Osteocyte (in vitro differentiated cells): ENCODE measurements at regions not wholly inside any gene's neighbourhood (a gene's known extent, or its start where the extent isn't known, plus 50 kb on each side); places are given as distances from the start of the nearest gene placed in this dataset.

Experiments used
- DNase-seq: peaks from one replicate; pipeline ENCODE4 v3.0.0; 2021; ENCODE audit warnings: mixed read lengths; ENCODE audit not compliant: unreplicated experiment; ENCODE audit errors: extremely low spot score
- H3K27ac Mint-ChIP-seq: one replicate; pipeline ENCODE4 v1.8.0; 2021; ENCODE audit warnings: mild to moderate bottlenecking, mixed read lengths; ENCODE audit not compliant: unreplicated experiment
- H3K27me3 Mint-ChIP-seq: one replicate; pipeline ENCODE4 v1.8.0; 2021; ENCODE audit warnings: mixed read lengths; ENCODE audit not compliant: unreplicated experiment
- H3K36me3 Mint-ChIP-seq: one replicate; pipeline ENCODE4 v1.8.0; 2021; ENCODE audit warnings: mixed read lengths; ENCODE audit not compliant: unreplicated experiment
- H3K4me1 Mint-ChIP-seq: one replicate; pipeline ENCODE4 v1.8.0; 2021; ENCODE audit warnings: mixed read lengths; ENCODE audit not compliant: unreplicated experiment
- H3K4me3 Mint-ChIP-seq: one replicate; pipeline ENCODE4 v1.8.0; 2021; ENCODE audit warnings: mild to moderate bottlenecking, moderate library complexity, mixed read lengths; ENCODE audit not compliant: unreplicated experiment
- H3K9me3 Mint-ChIP-seq: one replicate; pipeline ENCODE4 v1.8.0; 2021; ENCODE audit warnings: mixed read lengths; ENCODE audit not compliant: unreplicated experiment
- CTCF ChIP-seq: fragments of 200-600 bp; sonication (generic); IDR thresholded peaks from 2 replicates; pipeline ENCODE4 v1.5.0; 2021; ENCODE audit warnings: antibody characterized with exemption, mild to moderate bottlenecking, moderate library complexity

DNA sequence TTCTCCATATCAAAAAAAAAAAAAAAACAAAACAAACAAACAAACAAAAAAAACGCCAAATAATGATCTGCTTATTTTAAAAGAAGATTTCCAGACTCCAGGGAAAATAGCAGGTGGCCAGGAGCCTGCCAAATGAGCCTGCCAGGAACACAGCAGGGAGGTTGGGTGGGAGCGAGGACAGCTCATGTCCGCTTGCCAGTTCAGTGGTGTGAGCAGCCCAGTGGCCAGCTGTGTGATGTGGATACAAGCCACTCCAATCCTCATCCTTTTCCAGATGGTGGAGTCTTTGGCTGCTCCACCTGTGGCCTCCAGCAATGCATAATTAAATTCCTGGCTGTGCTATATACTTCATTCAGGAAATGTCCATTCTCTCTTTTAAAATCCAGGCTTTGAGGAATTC is 1025.1 kb upstream of the C9orf72 start:
- TF ChIP-seq CTCF, result no peak
- H3K27me3 Mint-ChIP-seq, result no peaks in the 10 kb centered on the region
- DNase-seq, result no peak
- no peaks in the 10 kb centered on the region for H3K36me3 Mint-ChIP-seq
- peaks cover 1% of the 10 kb centered on the region for H3K9me3 Mint-ChIP-seq
- no peak overlapping the region for H3K4me3 Mint-ChIP-seq
- H3K4me1 Mint-ChIP-seq, result no peaks in the 10 kb centered on the region
- H3K27ac Mint-ChIP-seq, result no peak overlapping the region

DNA sequence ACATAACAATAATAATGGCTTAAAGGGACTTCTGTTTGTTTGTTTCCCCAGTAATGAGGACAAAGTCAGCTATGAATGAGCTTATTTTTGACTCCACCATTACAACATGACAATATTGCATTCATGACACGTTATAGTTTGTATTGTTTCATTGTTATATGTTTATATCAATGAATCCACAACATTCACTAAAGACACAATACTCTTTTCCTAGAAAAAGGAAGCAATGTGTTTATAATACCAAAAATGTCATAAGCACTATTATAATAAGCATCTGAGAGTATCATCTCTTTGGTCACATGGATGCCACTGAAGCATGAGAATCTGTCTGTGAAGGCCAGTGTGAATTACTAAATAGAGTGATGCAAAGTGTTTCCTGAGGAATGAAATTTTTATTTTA is 1026.9 kb upstream of the C9orf72 start:
- no peaks in the 10 kb centered on the region for H3K4me1 Mint-ChIP-seq
- no peaks in the 10 kb centered on the region for H3K36me3 Mint-ChIP-seq
- H3K4me3 Mint-ChIP-seq, result no peak overlapping the region
- no peaks in the 10 kb centered on the region for H3K9me3 Mint-ChIP-seq
- no peak overlapping the region for H3K27ac Mint-ChIP-seq
- H3K27me3 Mint-ChIP-seq, result no peaks in the 10 kb centered on the region
- DNase-seq, result no peak
- no peak for TF ChIP-seq CTCF

- no peaks in the 10 kb centered on the region for H3K27me3 Mint-ChIP-seq
- DNase-seq, result no peak
- no peaks in the 10 kb centered on the region for H3K9me3 Mint-ChIP-seq
- H3K27ac Mint-ChIP-seq, result no peak overlapping the region
- no peaks in the 10 kb centered on the region for H3K36me3 Mint-ChIP-seq
- H3K4me1 Mint-ChIP-seq, result no peaks in the 10 kb centered on the region
- H3K4me3 Mint-ChIP-seq, result no peak overlapping the region
- no peak for TF ChIP-seq CTCF
Measured at GRCh38 chr9:28607843-28608242, 1034.6 kb upstream of the C9orf72 start.

DNA sequence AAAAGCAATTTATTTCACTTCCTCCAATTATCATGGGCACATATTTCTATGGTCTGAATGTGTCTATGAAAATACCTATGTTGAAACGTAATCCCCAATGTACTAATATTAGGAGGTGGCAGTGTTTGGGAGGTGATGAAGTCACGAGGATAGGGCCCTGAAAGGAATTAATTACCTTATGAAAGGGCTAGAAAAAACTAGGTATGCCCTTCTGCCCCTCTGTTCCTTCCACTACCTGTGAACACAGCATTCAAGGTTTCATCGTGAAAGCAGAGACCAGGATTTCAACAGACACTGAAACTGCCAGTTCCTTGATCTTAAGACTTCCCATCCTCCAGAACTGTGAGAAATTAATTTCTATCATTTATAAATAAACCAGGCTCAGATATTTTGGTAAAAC is 1037.1 kb upstream of the C9orf72 start:
- no peak for TF ChIP-seq CTCF

GRCh38 chr9:28616310-28616709 is 1043.0 kb upstream of the C9orf72 start:
- Mint-ChIP-seq H3K36me3 (no peaks in the 10 kb centered on the region), H3K9me3 (no peaks in the 10 kb centered on the region), H3K4me3 (no peak overlapping the region), H3K4me1 (no peaks in the 10 kb centered on the region), H3K27ac (no peak overlapping the region), H3K27me3 (no peaks in the 10 kb centered on the region)
- TF ChIP-seq CTCF, result no peak
- no peak for DNase-seq

More for the DNA sequence above, 1037.1 kb upstream of the C9orf72 start:
- no peak overlapping the region for H3K27ac Mint-ChIP-seq
- H3K9me3 Mint-ChIP-seq, result no peaks in the 10 kb centered on the region
- H3K27me3 Mint-ChIP-seq, result no peaks in the 10 kb centered on the region
- H3K4me3 Mint-ChIP-seq, result no peak overlapping the region
- no peaks in the 10 kb centered on the region for H3K4me1 Mint-ChIP-seq
- no peaks in the 10 kb centered on the region for H3K36me3 Mint-ChIP-seq
- DNase-seq, result no peak
